ENCODE measurements at regions not wholly inside any gene's neighbourhood (a gene's known extent, or its start where the extent isn't known, plus 50 kb on each side); places are given as distances from the start of the nearest gene placed in this dataset.

DNA sequence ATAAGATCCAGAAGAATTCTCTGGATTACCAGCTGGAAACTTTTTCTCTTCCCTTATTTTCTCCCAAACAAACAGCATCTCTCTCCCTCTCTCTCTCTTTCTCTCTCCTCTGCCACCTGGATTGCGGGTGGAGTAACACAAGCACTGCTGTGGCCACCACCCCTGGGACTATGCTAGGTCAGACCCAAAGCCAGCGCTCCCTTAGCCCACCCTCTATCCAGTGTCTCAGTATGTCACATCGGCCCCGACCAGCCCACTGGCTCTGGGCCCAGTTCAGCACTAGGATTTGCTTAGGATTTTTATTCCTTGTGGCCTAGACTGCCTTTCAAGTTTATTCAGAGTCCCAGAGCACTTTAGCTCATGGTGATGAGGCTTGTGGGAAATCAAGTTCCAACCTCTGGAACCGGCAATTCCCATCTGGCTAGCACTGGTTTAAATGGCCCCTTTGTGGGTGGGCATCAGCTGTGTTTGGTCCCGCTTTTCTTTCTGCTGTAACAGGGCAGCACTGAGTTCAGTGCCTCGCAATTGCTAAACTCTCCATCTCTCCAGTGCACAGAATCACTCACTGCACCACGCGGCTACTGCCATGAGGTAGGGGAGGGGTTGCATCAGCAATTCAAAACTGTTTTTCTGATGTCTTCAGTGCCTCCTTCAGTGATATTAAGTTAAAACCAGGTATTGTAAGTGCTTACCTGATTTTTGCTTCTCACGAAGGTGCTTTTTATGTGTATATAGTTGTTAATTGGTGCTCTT is 1623.1 kb downstream of the SLITRK5 start:
- no peaks in the 10 kb centered on the region for H3K36me3 ChIP-seq
- peaks cover 6% of the 10 kb centered on the region for H3K9me3 ChIP-seq (replicated peaks)
- no peaks in the 10 kb centered on the region for H3K27me3 ChIP-seq (ENCODE audit: low read depth)
- TF ChIP-seq, protein P1, sequence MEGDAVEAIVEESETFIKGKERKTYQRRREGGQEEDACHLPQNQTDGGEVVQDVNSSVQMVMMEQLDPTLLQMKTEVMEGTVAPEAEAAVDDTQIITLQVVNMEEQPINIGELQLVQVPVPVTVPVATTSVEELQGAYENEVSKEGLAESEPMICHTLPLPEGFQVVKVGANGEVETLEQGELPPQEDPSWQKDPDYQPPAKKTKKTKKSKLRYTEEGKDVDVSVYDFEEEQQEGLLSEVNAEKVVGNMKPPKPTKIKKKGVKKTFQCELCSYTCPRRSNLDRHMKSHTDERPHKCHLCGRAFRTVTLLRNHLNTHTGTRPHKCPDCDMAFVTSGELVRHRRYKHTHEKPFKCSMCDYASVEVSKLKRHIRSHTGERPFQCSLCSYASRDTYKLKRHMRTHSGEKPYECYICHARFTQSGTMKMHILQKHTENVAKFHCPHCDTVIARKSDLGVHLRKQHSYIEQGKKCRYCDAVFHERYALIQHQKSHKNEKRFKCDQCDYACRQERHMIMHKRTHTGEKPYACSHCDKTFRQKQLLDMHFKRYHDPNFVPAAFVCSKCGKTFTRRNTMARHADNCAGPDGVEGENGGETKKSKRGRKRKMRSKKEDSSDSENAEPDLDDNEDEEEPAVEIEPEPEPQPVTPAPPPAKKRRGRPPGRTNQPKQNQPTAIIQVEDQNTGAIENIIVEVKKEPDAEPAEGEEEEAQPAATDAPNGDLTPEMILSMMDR (IDR thresholded peaks at IDR 0.05; ENCODE audit: borderline replicate concordance): no peak
- H3K27ac ChIP-seq (replicated peaks): no peak overlapping the region
- intact Hi-C loops (cut with micrococcal nuclease): no loop called here
- no peak for DNase-seq
- H3K4me3 ChIP-seq: no peak overlapping the region
- no peaks in the 10 kb centered on the region for H3K4me1 ChIP-seq

DNA sequence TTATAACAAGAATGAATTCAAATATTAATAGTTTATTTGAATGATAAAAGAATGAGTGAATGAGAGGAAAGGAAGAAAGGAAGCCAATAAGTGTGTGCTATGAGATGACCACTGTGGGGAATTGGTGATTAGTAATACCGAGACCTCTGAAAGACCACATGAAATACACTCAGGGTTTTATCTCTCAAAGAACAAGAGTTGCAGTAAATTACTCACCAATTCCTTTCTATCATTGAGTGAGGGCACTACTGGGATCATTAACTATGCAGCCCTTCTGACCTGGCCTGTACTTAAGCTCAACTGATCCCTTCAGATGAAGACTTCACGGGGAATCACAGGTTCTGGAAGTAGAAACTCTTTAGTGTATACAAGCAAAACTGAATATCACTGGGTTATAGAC is 1636.1 kb downstream of the SLITRK5 start:
- no peak for DNase-seq
- intact Hi-C loops (cut with micrococcal nuclease): no loop called here
- TF ChIP-seq, protein P1 (IDR thresholded peaks at IDR 0.05; ENCODE audit: borderline replicate concordance): no peak

DNA sequence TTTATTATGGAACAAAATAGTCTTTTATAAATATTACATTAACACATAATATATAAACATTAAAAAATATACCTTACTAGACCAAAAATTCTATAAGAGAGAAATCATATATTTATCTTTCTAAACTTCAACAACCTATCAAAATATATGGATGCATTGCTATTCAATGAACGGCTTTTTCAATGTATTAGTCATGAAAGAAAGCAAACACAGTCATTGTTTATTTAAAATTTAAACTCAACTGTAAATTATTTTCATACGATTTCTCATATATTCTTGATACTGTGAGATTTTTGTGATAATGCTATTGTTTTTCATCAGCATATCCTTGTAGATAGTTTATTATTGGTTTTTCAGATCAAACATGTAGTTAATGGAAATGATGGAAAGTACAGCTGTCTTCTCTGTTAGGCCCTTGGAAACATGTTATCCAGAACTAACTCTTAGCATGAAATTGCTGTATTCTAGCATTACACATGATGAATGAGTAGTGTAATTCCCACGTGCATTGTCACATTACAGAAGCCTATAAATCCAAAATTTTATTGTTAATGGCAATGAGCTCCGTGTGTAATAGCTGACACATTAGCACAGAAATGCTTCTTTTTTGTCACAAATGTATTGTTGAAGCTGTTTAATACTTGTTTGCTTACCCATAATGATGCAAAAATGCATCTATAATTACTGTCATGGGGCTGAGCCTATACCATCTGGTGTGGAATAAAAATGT is 1639.9 kb downstream of the SLITRK5 start:
- TF ChIP-seq, protein P1 (IDR thresholded peaks at IDR 0.05; ENCODE audit: borderline replicate concordance): no peak
- Histone ChIP-seq H3K27ac (replicated peaks) (no peak overlapping the region), H3K4me3 (no peak overlapping the region), H3K4me1 (no peaks in the 10 kb centered on the region), H3K36me3 (no peaks in the 10 kb centered on the region), H3K9me3 (replicated peaks) (no peaks in the 10 kb centered on the region), H3K27me3 (ENCODE audit: low read depth) (no peaks in the 10 kb centered on the region)
- intact Hi-C loops (cut with micrococcal nuclease): no loop called here
- DNase-seq: no peak

More for the DNA sequence above, 1636.1 kb downstream of the SLITRK5 start:
- H3K27me3 ChIP-seq (ENCODE audit: low read depth): no peaks in the 10 kb centered on the region
- H3K4me1 ChIP-seq: no peaks in the 10 kb centered on the region
- no peaks in the 10 kb centered on the region for H3K36me3 ChIP-seq
- no peaks in the 10 kb centered on the region for H3K9me3 ChIP-seq (replicated peaks)
- no peak overlapping the region for H3K4me3 ChIP-seq
- no peak overlapping the region for H3K27ac ChIP-seq (replicated peaks)

DNA sequence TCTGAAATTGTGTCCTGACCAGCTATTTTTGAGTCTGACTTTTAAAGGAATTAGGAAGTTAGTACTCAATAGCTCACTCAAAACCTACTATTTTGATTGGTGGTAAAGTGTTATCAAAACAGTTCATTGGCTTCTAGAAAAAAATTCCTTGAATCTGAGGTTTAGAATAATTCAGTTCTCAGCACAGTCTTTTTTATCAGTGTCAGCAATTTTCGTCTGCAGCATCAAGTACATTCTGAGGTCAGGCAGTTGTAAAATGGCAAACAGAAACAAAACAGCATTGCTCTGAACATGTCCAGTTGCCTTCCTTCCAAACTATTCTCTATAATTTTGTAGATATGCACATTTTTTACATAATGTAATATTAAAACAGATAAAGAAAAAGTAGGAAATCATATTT is 1644.1 kb downstream of the SLITRK5 start:
- Histone ChIP-seq H3K9me3 (replicated peaks) (peaks cover 5% of the 10 kb centered on the region), H3K27me3 (ENCODE audit: low read depth) (no peaks in the 10 kb centered on the region), H3K27ac (replicated peaks) (no peak overlapping the region), H3K36me3 (no peaks in the 10 kb centered on the region), H3K4me3 (no peak overlapping the region), H3K4me1 (no peaks in the 10 kb centered on the region)
- DNase-seq: no peak
- intact Hi-C loops (cut with micrococcal nuclease): no loop called here
- TF ChIP-seq, protein P1 (IDR thresholded peaks at IDR 0.05; ENCODE audit: borderline replicate concordance): no peak

DNA sequence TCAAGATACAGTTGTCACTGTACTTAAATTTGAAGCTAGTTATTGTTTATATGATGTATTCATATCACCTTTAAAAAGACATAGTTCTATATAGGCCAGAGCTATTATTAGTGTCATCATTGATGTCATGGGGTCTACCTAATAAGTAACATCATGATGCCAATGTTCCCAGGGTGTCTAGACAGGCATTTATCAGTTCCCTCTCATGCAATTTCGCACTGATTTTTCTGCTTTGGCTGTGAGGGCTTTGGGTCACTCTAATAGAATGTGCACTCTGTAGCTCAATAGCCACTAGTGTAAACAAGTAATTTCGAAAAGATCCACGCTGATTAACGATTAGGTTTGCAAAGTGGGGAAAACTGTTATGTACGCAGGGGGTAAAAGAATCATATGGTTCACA is 1651.3 kb downstream of the SLITRK5 start:
- no peak overlapping the region for H3K27ac ChIP-seq (replicated peaks)
- TF ChIP-seq, protein P1 (IDR thresholded peaks at IDR 0.05; ENCODE audit: borderline replicate concordance): no peak
- intact Hi-C loops (cut with micrococcal nuclease): no loop called here
- no peaks in the 10 kb centered on the region for H3K27me3 ChIP-seq (ENCODE audit: low read depth)
- DNase-seq: no peak
- H3K9me3 ChIP-seq (replicated peaks): peaks cover 5% of the 10 kb centered on the region
- no peaks in the 10 kb centered on the region for H3K36me3 ChIP-seq
- H3K4me3 ChIP-seq: no peak overlapping the region
- no peaks in the 10 kb centered on the region for H3K4me1 ChIP-seq

All from left ventricle myocardium inferior (tissue), 1 donor.